ENCODE measurements at regions not wholly inside any gene's neighbourhood (a gene's known extent, or its start where the extent isn't known, plus 50 kb on each side); places are given as distances from the start of the nearest gene placed in this dataset.

DNA sequence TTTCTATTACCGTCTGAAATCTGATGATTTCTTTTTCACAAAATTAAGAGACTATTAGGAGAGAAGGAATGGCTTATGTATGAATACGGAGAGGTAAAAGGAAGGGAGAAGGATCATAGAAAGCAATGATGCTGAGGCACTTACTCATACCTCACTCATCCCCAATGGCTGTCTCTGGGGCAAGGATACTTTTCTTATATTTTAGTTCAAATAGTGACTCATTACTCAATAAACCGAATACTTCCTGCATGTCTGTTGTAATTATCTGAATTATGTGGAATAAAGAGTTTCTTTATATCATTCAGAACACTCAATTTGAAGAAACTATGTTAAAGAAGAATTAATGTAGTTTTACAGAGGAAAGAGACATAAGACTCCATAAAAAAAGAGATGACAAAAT is 284.5 kb upstream of the NUDT12 start:
- Histone ChIP-seq H3K79me2 (ENCODE audit: insufficient read depth, low read length) (no peaks in the 10 kb centered on the region), H4K20me1 (ENCODE audit: insufficient read depth) (no peaks in the 10 kb centered on the region), H3K36me3 (ENCODE audit: control insufficient read depth in 1 of 2, insufficient read depth in 2 of 2, low read length in 2 of 2) (no peaks in the 10 kb centered on the region), H3K27ac (ENCODE audit: low read depth, low read length) (no peak overlapping the region), H3K27me3 (ENCODE audit: insufficient read depth, low read length) (no peaks in the 10 kb centered on the region), H3K9me3 (ENCODE audit: control insufficient read depth in 1 of 2, insufficient read depth in 1 of 2, low read depth in 1 of 2, low read length in 2 of 2) (no peaks in the 10 kb centered on the region), H3K4me3 (replicated peaks in 1 of 2; ENCODE audit: low read depth in 1 of 2, low read length in 2 of 2) (no peak overlapping the region), H3K9me2 (ENCODE audit: insufficient read depth) (no peaks in the 10 kb centered on the region), H2AFZ (ENCODE audit: low read depth, low read length, poor library complexity, severe bottlenecking) (peak overlapping the region; percentile 42), H3K4me2 (ENCODE audit: low read length) (0 out of 2 replicates have a peak overlapping the region, but pooled peaks have one; percentile 1), H3K4me1 (ENCODE audit: control insufficient read depth in 1 of 2, insufficient read depth in 2 of 2, low read length in 2 of 2) (peaks cover 0 to 21% of the 10 kb centered on the region in 2 experiments), H3K9ac (ENCODE audit: low read length) (no peak overlapping the region)
- no peak for ATAC-seq
- ChIA-PET POLR2A (no interaction called here), RAD21 (ENCODE audit: low non-redundant PET in 1 of 2, low total read pairs in 2 of 2, uncharacterized antibody in 2 of 2, unreplicated experiment in 2 of 2) (no interaction called here), CTCF (no interaction called here)
- intact Hi-C loops (cut with micrococcal nuclease) = no loop called here
- TF ChIP-seq FOSL1 (IDR thresholded peaks at IDR 0.05; ENCODE audit: low read depth) (peak; percentile 30; the same call in 1 of the 2 replicates), EGR1 (IDR thresholded peaks at IDR 0.05; ENCODE audit: low read depth) (no peak), SIN3A (IDR thresholded peaks at IDR 0.05; ENCODE audit: low read depth) (no peak), EZH2phosphoT487 (IDR thresholded peaks at IDR 0.05; ENCODE audit: borderline replicate concordance) (no peak)
- no TSS peak for BruUV-seq (replicated peaks)
- DNase-seq (ENCODE audit: low read depth, low spot score) = no peak

DNA sequence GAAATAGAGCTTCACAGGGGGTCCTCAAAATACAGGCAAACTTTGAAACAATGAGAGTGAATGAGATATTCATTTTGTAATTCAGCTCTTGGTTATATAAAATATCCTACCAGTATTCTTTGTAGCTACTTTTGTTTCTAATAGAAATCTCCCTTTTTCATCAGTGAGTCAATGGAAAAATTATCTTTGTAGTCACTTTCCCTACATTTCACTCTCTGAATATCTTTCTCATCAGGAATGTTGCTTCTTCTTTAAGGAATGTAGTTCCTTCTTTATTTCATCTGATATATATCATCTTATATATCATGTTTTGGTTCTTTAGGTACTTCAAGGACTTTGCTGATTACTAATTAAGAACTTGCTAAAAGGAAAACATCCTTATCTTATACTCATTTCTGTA is 280.3 kb upstream of the NUDT12 start:
- ChIA-PET CTCF (interaction anchor here (1.2 kb wide), 1 partner anchor 13 kb away, joined by 8 read pairs; no protein-coding TSS in a partner anchor), POLR2A (no interaction called here), RAD21 (ENCODE audit: low non-redundant PET in 1 of 2, low total read pairs in 2 of 2, uncharacterized antibody in 2 of 2, unreplicated experiment in 2 of 2) (no interaction called here)
- Histone ChIP-seq H3K79me2 (ENCODE audit: insufficient read depth, low read length) (no peaks in the 10 kb centered on the region), H2AFZ (ENCODE audit: low read depth, low read length, poor library complexity, severe bottlenecking) (no peak overlapping the region), H3K27ac (ENCODE audit: low read depth, low read length) (no peak overlapping the region), H3K27me3 (ENCODE audit: insufficient read depth, low read length) (no peaks in the 10 kb centered on the region), H3K9me2 (ENCODE audit: insufficient read depth) (no peaks in the 10 kb centered on the region), H3K4me3 (replicated peaks in 1 of 2; ENCODE audit: low read depth in 1 of 2, low read length in 2 of 2) (no peak overlapping the region), H3K36me3 (ENCODE audit: control insufficient read depth in 1 of 2, insufficient read depth in 2 of 2, low read length in 2 of 2) (no peaks in the 10 kb centered on the region), H3K9ac (ENCODE audit: low read length) (no peak overlapping the region), H4K20me1 (ENCODE audit: insufficient read depth) (no peaks in the 10 kb centered on the region), H3K4me1 (ENCODE audit: control insufficient read depth in 1 of 2, insufficient read depth in 2 of 2, low read length in 2 of 2) (peaks cover 0 to 7% of the 10 kb centered on the region in 2 experiments; a peak in 1 of 4 replicates), H3K9me3 (ENCODE audit: control insufficient read depth in 1 of 2, insufficient read depth in 1 of 2, low read depth in 1 of 2, low read length in 2 of 2) (no peaks in the 10 kb centered on the region), H3K4me2 (ENCODE audit: low read length) (no peak overlapping the region)
- no peak for TF ChIP-seq EZH2 (IDR thresholded peaks at IDR 0.05)
- TF ChIP-seq, protein P1, sequence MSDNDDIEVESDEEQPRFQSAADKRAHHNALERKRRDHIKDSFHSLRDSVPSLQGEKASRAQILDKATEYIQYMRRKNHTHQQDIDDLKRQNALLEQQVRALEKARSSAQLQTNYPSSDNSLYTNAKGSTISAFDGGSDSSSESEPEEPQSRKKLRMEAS (IDR thresholded peaks at IDR 0.05) = no peak
- no peak for TF ChIP-seq ZFX (IDR thresholded peaks at IDR 0.05)
- no peak for TF ChIP-seq POLR2A (IDR thresholded peaks at IDR 0.05; ENCODE audit: borderline replicate concordance, extremely low read depth, insufficient read depth, insufficient read length)
- no peak for TF ChIP-seq TCF7L2 (IDR thresholded peaks at IDR 0.05; ENCODE audit: borderline replicate concordance, extremely low read depth, insufficient read depth, insufficient read length)
- TF ChIP-seq SP1 (IDR thresholded peaks at IDR 0.05; ENCODE audit: low read depth) = no peak
- no peak for TF ChIP-seq ELF1 (IDR thresholded peaks at IDR 0.05; ENCODE audit: borderline replicate concordance, low read depth)
- no peak for TF ChIP-seq ZNF274 (IDR thresholded peaks at IDR 0.05; ENCODE audit: low read depth, low read length)
- intact Hi-C loops (cut with micrococcal nuclease) = no loop called here
- no TSS peak for BruUV-seq (replicated peaks)
- no peak for DNase-seq (ENCODE audit: low read depth, low spot score)
- no peak for ATAC-seq

All from HCT116 (cell line).